OCI-LY7 (cell line): ENCODE measurements at regions not wholly inside any gene's neighbourhood (a gene's known extent, or its start where the extent isn't known, plus 50 kb on each side); places are given as distances from the start of the nearest gene placed in this dataset.

Experiments
- BruUV-seq: library from RNA; stranded (reverse); fragments of 400-500 nt; replicated peaks from 2 replicates; lab custom pipeline; 2021; lab: Mats Ljungman, UMichigan
- CTCF ChIA-PET: fragments of 300-600 bp; sonication (Branson Sonifier 250); formaldehyde crosslinking; loops from one replicate; lab custom pipeline; 2022; ENCODE audit warnings: antibody characterized with exemption; ENCODE audit not compliant: unreplicated experiment; lab: Charles Lee
- POLR2A ChIA-PET: fragments of 300-600 bp; sonication (Branson Sonifier 250); formaldehyde crosslinking; loops from one replicate; lab custom pipeline; 2022; ENCODE audit warnings: antibody characterized with exemption; lab: Charles Lee
- DNase-seq: peaks from one replicate; pipeline ENCODE4 v3.0.0-alpha.2; 2015; ENCODE audit warnings: low spot score
- H2AFZ ChIP-seq: fragments of 200-600 bp; sonication (generic), shearing (Covaris generic); 2 replicates; pipeline ENCODE4 v1.6.1; 2014; ENCODE audit warnings: mild to moderate bottlenecking, antibody characterized with exemption, low read length, moderate library complexity
- H3K27ac ChIP-seq: fragments of 200-600 bp; sonication (generic); 2 replicates; pipeline ENCODE4 v1.5.1; 2014; ENCODE audit warnings: mixed run types, low read depth, mild to moderate bottlenecking, moderate library complexity, low read length, inconsistent platforms; ENCODE audit not compliant: poor library complexity, severe bottlenecking
- H3K36me3 ChIP-seq: fragments of 200-600 bp; sonication (generic); 2 replicates; pipeline ENCODE4 v1.6.1; 2014; ENCODE audit warnings: mild to moderate bottlenecking, antibody characterized with exemption, low read length, moderate library complexity, mixed read lengths; ENCODE audit not compliant: insufficient read depth
- H3K4me1 ChIP-seq: fragments of 200-600 bp; sonication (generic); 2 replicates; pipeline ENCODE4 v1.5.1; 2014; ENCODE audit warnings: mild to moderate bottlenecking, low read length; ENCODE audit not compliant: insufficient read depth, poor library complexity, severe bottlenecking
- H3K4me2 ChIP-seq: fragments of 200-600 bp; sonication (generic); 2 replicates; pipeline ENCODE4 v1.6.1; 2014; ENCODE audit warnings: mild to moderate bottlenecking, low read length
- H3K4me3 ChIP-seq: fragments of 200-600 bp; sonication (generic); 2 replicates; pipeline ENCODE4 v1.5.1; 2014; ENCODE audit warnings: mild to moderate bottlenecking, low read depth, low read length; ENCODE audit not compliant: poor library complexity, severe bottlenecking
- H3K79me2 ChIP-seq: fragments of 200-600 bp; sonication (generic); 2 replicates; pipeline ENCODE4 v1.6.1; 2016; ENCODE audit warnings: low read depth, mild to moderate bottlenecking, low read length, moderate library complexity, mixed read lengths; ENCODE audit not compliant: insufficient read depth
- H3K9me2 ChIP-seq: fragments of 200-600 bp; sonication (generic); 2 replicates; pipeline ENCODE4 v1.6.1; 2016; ENCODE audit warnings: mild to moderate bottlenecking, low read length, mixed read lengths; ENCODE audit not compliant: insufficient read depth
- H3K9me3 ChIP-seq: fragments of 200-600 bp; sonication (generic); 2 replicates; pipeline ENCODE4 v1.6.1; 2014; ENCODE audit warnings: mild to moderate bottlenecking, mixed run types, low read length, mixed read lengths
- H4K20me1 ChIP-seq: fragments of 200-600 bp; sonication (generic); 2 replicates; pipeline ENCODE4 v1.6.1; 2014; ENCODE audit warnings: mild to moderate bottlenecking, antibody characterized with exemption, low read length, moderate library complexity, mixed read lengths; ENCODE audit not compliant: insufficient read depth
- EZH2phosphoT487 ChIP-seq: fragments of 200-600 bp; sonication (generic); IDR thresholded peaks from 2 replicates; pipeline ENCODE4 v1.6.1; 2018; ENCODE audit warnings: low read depth, borderline replicate concordance, mild to moderate bottlenecking, mixed run types, antibody characterized with exemption, low read length, moderate library complexity, mixed read lengths
- intact Hi-C: fragments of 100-400 bp; cut with micrococcal nuclease; formaldehyde crosslinking; loops from one replicate; pipeline ENCODE4 v1.10.0; 2022; ENCODE audit not compliant: unreplicated experiment
- TF ChIP-seq, protein P1 (sequence below): fragments of 200-600 bp; sonication (generic); conservative IDR thresholded peaks from 2 replicates; pipeline ENCODE4 v1.5.1; 2014; ENCODE audit warnings: mild to moderate bottlenecking, antibody characterized with exemption, low read length, moderate library complexity, mixed read lengths

DNA sequence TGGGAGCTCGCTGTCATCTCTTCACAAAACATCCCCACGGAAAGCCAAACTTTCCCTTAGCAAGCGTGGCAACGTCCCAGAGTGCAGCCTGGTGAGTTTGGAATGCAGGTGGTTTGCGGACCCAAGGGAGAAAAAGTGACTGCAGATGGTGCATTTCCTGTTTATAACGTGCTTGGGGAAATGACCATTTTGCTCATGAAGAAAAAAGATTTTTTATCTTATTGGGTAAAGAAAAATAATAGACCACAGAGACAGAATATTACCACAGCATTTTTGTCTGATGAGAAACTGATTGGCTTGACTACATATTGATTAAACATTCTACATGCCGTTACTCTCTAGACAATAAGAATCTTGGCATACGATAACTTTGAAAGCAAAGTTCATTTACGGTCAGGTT is 136.5 kb downstream of the COPS8 start:
- Histone ChIP-seq H3K9me2 (no peaks in the 10 kb centered on the region), H3K4me2 (no peak overlapping the region), H3K4me1 (no peaks in the 10 kb centered on the region), H3K36me3 (no peaks in the 10 kb centered on the region), H3K4me3 (no peak overlapping the region), H3K27ac (no peak overlapping the region), H2AFZ (no peak overlapping the region), H3K79me2 (no peaks in the 10 kb centered on the region), H4K20me1 (no peaks in the 10 kb centered on the region), H3K9me3 (no peaks in the 10 kb centered on the region)
- no peak for DNase-seq
- TF ChIP-seq, protein P1, sequence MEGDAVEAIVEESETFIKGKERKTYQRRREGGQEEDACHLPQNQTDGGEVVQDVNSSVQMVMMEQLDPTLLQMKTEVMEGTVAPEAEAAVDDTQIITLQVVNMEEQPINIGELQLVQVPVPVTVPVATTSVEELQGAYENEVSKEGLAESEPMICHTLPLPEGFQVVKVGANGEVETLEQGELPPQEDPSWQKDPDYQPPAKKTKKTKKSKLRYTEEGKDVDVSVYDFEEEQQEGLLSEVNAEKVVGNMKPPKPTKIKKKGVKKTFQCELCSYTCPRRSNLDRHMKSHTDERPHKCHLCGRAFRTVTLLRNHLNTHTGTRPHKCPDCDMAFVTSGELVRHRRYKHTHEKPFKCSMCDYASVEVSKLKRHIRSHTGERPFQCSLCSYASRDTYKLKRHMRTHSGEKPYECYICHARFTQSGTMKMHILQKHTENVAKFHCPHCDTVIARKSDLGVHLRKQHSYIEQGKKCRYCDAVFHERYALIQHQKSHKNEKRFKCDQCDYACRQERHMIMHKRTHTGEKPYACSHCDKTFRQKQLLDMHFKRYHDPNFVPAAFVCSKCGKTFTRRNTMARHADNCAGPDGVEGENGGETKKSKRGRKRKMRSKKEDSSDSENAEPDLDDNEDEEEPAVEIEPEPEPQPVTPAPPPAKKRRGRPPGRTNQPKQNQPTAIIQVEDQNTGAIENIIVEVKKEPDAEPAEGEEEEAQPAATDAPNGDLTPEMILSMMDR = no peak
- TF ChIP-seq EZH2phosphoT487 = no peak
- no TSS peak for BruUV-seq
- POLR2A ChIA-PET = no interaction called here
- intact Hi-C loops = no loop called here
- CTCF ChIA-PET = no interaction called here

DNA sequence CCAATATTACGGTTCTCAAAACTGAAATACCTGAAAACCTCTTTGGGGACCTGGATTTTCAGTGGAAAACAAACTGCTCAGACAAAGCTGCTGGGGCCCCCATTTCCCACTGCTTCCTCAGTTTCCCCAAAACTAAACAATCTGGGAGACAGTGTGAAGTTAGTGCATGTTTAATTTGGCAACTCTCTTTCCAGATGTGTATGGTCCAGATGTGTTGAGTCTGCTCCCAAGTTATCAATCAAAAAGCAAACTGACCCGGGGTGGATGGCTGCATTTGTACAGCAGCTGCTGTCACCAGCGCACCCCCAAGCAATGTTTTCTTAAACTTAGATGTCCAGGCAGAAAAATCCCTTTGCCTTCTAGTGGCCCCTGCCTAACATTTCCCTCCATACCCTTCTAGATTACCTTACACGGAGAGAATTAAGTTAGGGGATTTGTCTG is 136.9 kb downstream of the COPS8 start:
- no peak for DNase-seq
- no peaks in the 10 kb centered on the region for H4K20me1 ChIP-seq
- H3K27ac ChIP-seq = no peak overlapping the region
- no peaks in the 10 kb centered on the region for H3K36me3 ChIP-seq
- no peaks in the 10 kb centered on the region for H3K79me2 ChIP-seq
- POLR2A ChIA-PET = no interaction called here
- CTCF ChIA-PET = no interaction called here
- no TSS peak for BruUV-seq
- no peaks in the 10 kb centered on the region for H3K9me3 ChIP-seq
- intact Hi-C loops = no loop called here
- no peak overlapping the region for H2AFZ ChIP-seq
- no peak overlapping the region for H3K4me3 ChIP-seq
- no peaks in the 10 kb centered on the region for H3K4me1 ChIP-seq
- no peak for TF ChIP-seq EZH2phosphoT487
- TF ChIP-seq, protein P1 = no peak
- H3K4me2 ChIP-seq = no peak overlapping the region
- H3K9me2 ChIP-seq = no peaks in the 10 kb centered on the region

DNA sequence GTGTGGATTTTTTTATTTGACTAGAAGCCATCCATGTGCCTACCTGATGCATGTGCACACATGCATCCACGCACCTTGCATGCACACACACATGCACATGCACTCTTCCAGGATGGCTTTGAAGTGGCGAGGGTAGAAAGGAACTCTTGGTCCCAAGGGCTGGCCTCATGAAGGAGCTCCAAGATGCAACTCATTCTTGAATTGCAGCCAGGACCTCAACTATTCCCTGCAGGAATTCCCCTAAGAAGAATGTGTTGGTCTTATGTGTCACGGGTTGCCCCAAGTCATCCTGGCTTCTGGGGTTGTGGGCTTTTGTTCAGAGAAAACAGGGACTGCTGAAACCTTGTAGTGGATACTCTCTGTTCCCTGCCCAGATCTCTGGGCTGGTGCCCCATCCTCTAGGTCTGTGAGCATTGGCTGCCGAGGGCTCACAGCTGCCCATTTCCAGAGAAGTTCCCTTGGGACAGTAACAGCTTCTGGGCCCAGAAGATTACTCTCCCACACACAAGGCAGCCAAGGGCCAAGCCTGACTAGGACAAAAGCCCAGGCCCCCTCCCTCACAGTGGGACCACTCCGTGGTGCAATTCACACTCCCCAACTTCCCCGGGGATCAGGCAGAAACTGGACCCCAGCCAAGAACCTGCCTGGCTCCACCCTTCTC is 137.6 kb downstream of the COPS8 start:
- Histone ChIP-seq H3K9me2 (no peaks in the 10 kb centered on the region), H4K20me1 (no peaks in the 10 kb centered on the region), H3K9me3 (no peaks in the 10 kb centered on the region), H3K36me3 (no peaks in the 10 kb centered on the region), H3K27ac (no peak overlapping the region), H3K4me2 (no peak overlapping the region), H3K79me2 (no peaks in the 10 kb centered on the region), H3K4me3 (no peak overlapping the region), H2AFZ (no peak overlapping the region), H3K4me1 (no peaks in the 10 kb centered on the region)
- CTCF ChIA-PET = no interaction called here
- no TSS peak for BruUV-seq
- no peak for DNase-seq
- POLR2A ChIA-PET = no interaction called here
- TF ChIP-seq EZH2phosphoT487 = no peak
- TF ChIP-seq, protein P1 = no peak
- intact Hi-C loops = no loop called here
